Pulmonary artery endothelial cell (primary cell): ENCODE measurements at regions not wholly inside any gene's neighbourhood (a gene's known extent, or its start where the extent isn't known, plus 50 kb on each side); places are given as distances from the start of the nearest gene placed in this dataset.
"Not testable (repeated sequence)": the region's sequence is repeated elsewhere in the genome, so short reads cannot be mapped to it uniquely, and the experiment has no call there.

Experiments
- DNase-seq: peaks from one replicate; pipeline ENCODE4 v3.0.0-alpha.2; 2011; ENCODE audit warnings: low read depth, low spot score

DNA sequence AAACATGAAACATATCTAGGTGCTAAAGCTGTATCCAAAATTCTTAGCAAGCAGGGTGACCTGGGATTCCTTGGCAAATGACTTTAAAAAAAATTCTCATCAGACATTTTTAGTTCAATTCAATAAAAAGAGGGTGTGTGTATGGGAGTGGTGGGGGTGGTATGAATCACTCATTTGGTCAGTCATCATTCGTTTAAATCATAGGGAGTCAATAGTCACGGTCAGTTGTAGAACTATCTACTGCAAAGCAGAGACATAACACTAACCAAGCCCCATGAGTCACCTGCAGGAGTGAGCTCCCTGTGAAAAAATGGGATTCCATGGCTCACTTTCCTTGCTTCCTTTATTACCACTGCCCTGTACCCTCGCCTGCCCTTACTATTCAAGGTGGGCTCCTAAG lies 380.6 kb upstream of the TCF4 start:
- DNase-seq = no peak

DNA sequence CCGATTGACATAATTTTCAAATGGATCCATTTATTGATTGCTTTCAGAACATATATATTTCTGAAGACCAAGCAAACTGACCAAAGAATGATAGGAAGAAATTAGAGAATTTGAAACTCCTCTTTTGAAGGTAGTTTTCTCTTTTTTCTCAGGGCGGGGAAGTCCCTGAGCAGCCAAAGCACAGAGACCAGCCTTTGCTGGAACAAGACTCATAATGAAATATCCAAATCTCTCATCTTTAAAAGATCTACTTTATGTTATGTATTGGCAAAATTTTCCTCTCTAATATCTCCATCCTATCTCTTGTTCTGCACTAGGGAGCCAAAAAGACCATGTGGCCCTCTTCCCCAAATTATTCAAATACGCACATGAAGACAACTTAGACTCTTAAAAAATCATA lies 379.0 kb upstream of the TCF4 start:
- no peak for DNase-seq

DNA sequence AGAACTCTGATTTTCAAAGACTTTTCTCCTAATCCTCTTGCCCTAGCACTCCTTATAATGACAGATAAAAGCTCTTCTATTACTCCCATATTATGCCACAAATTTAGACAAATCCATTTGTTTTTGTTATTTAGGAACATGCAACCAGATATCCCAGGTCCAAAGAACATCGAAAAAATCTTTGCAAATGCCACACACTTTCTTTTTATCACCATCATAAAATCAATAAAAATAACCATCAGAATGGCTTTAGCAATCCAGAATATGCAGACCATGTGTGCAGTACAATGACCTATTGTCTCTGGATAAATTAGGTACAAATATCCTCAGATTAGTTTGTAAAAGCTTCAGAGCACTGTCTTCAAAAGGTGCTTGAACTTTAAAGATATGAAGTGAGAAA lies 376.2 kb upstream of the TCF4 start:
- no peak for DNase-seq

DNA sequence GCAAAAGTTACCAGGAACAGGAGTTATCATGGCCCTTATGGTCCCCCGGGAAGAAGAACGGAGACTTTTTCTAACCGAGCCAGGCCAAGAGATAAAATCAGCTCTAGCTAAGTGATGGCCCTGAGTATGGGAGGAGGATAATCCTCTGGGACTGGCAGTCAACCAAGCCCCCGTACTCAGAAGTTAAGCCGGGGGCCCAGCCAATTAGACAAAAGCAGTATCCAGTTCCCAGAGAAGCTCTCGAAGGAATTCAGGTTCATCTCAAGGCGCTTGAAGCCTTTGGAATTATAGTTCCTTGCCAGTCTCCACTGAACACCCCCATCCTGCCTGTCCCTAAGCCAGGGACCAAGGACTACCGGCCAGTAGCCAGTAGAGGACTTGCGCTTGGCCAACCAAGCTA lies 365.3 kb upstream of the TCF4 start:
- DNase-seq = no peak

DNA sequence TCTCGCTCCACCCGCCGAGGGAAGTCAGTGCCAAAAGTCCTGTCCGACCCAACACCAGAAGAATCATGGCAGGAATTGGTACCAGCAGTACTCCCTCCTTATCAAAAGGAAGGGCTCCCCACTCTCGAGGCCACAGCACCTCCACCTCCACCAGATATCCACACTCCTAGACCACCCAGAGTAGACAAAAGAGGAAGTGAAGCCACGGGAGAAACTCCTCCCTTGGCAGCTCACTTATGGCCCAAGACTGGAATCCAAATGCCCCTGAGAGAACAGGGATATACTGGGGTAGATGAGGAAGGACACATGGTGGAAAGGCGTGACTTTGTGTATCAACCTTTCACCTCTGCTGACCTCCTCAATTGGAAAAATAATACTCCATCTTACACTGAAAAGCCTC lies 363.7 kb upstream of the TCF4 start:
- DNase-seq = not testable (repeated sequence)

DNA sequence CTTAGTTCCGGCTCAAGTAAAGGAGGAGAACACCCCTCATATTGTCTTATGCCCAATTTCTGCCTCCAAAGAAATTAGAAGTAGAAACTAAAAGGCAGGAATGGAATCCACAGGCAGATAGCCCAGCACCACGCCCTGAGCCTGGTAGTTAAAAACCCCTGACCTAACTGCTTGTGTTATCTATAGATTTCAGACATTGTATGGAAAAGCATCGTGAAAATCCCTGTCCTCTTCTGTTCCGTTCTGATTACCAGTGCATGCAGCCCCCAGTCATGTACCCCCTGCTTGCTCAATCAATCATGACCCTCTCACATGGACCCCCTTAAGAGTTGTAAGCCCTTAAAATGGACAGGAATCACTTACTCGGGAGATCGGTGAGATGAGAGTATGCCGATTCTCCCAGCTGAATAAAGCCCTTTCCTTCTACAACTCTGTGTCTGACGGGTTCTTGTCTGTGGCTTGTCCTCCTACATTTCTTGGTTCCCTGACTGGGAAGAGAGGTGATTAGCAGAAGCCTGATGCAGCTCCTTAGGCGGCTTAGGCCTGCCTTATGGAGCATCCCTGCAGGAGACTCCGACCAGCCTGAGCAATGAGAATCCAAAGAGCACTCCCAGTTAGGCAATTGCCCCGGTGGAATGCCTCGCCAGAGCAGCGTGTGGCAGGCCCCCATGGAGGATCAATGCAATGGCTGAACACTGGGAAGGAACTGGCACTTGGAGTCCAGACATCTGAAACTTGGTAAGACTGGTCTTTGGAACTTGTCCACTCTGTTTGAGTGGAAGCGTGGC lies 362.6 kb upstream of the TCF4 start:
- no peak for DNase-seq

DNA sequence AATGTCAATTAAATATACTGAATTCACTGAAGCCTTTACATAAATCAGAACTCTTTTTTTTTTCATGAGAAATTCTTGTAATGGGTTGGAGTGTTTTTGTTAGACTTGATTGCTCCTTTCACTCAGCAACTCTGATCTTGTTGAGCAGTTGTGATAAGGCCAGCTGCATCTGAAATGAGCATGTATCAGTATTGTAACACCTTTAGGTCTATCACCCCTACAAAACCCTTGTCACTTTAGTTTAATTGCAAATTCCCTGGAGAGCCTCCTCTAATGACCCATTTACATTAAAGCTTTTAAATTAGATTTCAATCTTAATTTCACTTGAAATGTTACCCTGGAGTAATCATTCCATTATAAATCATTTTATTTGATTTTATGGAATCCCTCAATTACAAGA lies 346.8 kb upstream of the TCF4 start:
- DNase-seq = no peak

DNA sequence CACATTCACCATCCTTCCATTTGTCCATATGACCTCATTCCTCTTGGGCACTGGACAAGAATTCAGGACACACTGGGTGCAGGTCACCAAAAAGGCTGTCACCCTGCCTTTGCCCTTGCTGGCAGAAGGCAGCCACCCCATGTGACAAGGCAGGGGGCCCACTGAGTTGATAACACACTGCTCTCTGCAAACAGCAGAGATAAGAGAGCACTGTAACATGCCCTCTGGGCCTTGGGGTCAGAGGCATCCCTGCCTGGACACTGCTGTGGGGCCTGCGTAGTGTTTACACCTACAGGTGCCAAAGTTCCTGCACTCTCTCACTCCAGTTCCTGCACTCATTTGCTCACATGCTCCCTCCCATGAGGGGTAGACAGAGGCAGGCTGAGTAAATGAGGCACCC lies 344.7 kb upstream of the TCF4 start:
- no peak for DNase-seq

DNA sequence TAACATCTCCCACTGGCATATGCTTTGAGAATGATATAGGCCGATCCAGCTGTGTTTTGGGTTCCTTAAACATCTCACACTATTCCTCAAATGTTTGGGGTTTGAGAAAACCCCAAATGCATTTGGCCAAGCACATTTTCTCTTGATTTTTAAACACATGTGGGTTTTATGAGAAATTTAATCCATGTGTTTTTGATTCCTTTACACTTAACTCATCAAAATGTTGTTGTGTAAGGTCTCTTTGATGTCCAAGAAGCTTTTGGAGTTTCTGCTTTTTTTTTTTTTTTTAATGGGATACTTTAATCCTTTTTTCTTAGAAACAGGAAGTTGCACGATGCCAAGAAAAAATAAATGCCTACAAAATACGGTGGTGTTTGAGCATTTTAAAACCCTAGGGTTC lies 339.8 kb upstream of the TCF4 start:
- no peak for DNase-seq

DNA sequence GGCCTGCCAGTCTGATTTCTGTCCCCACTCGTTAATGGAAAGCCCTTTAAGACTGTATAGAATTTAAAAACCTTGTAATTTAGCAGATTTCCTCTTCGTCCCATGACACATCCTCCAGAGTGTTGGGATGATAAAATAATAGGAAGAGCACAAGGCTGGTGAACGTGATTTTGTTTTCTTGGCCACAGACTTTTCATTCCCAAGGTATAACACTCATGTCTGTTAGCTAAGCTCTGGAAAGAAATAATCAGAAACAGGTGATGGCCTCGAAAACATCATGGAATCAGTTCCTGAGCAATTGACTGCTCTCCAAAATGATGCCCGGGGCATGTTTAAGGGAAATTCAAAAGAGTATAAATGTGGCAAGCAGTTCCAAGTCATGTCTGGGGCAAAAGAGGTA lies 337.8 kb upstream of the TCF4 start:
- no peak for DNase-seq

DNA sequence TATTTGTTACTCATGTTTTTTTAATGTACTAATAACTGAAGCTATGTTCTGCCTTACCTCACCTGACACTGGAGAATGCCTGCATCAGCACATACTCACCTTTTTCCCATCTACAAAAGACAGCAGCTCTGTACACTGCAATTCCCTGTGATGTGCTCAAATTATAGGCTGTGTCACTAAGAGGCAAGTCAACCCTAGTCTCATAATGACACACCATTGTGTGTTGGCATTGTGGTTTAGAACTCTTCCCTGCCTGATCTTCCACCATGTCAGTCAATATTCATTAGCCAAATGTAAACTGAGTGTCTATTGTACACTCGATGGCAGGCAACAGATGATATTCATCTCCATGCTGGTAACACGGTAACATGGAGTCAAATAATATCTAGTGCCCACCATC lies 332.1 kb upstream of the TCF4 start:
- DNase-seq = no peak

DNA sequence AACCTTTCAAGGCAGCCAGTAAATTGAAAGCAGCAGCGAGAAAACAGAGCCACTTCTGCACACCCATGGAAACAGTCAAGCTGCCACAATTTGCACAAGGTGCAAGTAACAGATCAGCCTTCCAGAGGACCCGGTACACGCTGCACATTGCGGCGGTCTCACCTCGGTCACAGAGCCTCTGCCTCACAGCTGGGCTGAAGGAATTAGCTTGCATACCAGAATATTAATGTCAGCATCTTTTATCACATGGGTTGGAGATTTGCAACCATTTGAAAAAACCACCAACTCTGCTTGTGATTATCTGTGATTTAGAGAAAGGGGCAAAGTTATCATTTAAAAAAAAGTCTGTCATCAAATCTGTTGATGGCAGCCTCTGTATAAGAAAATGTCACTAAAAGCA lies 330.5 kb upstream of the TCF4 start:
- DNase-seq = no peak

DNA sequence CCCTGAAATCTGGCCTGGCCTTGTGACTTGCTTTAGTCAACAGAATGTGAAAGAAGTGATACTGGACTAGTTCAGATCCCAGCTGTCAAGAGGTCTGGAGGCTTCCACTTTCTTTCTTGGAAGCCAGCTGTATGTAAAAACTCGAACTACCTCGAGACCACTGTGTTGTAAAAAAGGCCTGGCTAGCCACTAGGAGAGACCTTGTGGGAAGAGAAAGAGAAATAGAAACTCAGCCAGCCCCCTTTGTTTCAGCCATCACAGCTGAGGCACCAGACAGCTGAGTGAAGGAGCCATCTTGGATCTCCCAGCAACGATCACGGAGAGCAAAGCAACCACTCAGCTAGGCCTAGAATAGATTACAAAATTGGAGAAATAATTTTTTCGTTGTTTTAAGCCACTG lies 324.9 kb upstream of the TCF4 start:
- DNase-seq = no peak

DNA sequence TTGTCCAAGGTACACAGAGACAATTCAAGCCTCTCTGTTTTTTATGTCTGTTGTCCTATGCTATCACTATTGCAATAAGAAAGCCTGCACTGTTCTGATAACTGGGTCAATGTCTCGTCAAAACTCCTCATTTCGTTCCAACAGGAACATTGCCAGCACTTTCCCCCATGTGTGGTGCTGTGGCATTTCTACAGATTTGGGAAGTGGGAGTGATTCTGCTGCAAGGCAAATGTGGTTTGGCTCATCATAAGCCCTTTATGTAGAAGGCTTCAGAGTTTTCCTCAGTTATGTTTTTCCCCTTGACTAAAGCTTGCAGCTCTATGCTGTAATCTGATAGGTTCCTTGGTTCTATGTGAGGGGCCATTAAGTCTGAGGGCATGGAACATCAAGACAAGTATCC lies 324.1 kb upstream of the TCF4 start:
- DNase-seq = no peak

DNA sequence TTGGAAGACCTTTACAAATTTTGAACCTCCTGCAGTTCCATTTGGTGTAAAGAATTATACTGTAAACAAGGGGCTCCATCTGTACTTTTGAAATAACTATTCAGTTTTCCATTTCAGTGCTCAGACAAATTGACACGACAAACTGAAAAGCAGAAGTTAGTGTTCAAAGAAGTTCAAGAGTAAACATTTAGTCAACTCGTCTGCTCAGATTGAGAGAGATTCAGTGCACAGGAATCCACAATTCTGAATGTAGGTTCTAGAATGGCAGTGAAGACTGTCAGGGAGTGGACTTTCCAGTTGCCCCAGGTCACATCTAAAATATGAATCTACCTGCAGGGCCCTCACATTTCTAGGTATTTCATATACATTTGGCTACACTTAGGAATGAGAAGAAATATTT lies 322.3 kb upstream of the TCF4 start:
- no peak for DNase-seq

DNA sequence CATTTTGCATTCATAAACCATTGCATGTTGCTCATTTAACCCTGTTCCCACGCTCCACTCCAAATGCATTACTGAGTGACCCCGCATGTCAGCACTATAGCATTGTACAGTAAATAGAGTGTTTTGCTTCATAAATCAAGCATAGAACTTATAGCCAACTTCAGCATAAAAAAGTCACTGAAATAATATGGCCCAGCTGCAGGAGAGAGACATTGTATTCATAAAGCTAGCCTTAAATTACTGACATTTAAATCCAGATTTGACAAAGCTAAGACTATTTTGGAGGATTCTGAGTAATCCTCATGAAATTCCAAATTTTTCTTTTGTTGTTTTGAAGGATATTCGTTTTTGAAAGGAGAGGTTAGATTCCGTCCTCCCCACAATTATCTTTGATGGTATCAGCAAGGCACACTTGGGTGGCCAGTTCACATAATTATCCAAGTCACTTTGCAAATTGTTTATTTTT lies 320.9 kb upstream of the TCF4 start:
- no peak for DNase-seq

DNA sequence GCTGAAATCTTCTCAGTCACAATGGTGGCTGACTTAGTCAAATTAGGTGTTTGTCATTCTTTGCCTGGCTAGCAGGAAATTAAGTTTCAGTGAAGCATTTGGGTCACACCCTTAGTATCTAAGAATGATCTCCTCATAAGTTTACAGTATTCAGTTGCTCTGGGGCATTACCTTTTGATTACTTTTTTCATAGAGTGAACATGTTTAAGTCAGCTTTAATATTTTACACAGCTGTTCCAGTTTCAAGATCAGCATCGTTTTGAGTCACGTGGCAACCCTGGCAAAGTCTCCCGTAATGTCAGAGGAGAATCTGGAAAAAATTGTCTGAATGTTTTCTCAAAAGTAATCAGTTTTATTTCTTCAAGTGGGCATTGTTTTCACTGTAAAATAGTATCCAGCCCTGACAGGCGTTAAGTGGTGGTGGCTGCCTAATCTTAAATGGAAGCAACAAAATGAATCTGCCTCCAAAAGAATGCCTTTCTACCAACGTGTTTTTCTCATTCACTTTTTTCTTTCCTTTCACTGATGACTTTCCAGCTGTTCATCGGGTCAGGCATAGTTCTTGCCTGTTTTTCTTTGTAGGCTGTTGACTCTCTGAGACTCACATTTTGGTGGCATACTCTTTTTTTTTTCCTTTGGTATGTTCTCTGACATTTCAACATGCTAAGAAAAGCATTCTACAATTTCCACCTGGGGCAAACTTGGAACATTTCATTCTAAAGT lies 319.6 kb upstream of the TCF4 start:
- no peak for DNase-seq

DNA sequence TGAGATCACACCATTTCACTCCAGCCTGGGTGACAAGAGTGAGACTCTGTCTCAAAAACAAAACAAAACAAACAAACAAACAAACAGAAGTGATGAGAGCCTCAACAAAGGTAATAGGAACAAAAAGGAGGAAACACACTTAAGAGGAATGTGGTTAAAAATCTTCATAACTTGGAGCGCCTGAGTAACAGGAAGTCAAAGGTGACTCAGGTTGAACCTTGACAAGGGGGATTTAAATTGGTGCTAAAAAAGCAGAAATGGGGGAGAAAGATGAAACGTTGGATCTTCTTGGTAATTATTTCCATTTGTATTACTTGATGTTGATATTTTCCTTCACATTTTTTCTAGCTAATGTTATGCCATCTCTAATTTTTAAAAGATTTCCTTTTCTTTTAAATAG lies 318.5 kb upstream of the TCF4 start:
- DNase-seq = no peak

DNA sequence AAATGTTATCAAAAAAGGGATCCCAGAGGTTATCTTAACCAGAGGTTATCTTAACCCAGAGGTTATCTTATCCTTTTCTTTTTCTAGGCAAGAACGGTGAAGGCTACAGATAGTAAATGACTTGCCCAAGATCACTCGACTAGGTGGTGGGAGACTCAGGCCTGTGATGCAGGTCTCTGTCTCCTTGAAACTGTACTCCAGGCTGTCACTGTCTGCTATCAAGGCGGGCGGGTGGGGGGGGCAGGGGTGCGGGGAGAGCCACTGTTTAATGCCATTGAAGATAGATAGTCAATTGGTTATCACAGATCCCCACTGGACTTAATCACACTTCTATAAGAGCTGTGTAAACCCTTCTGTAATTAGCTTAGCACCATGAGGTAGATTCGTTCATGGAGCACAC lies 315.9 kb upstream of the TCF4 start:
- no peak for DNase-seq

DNA sequence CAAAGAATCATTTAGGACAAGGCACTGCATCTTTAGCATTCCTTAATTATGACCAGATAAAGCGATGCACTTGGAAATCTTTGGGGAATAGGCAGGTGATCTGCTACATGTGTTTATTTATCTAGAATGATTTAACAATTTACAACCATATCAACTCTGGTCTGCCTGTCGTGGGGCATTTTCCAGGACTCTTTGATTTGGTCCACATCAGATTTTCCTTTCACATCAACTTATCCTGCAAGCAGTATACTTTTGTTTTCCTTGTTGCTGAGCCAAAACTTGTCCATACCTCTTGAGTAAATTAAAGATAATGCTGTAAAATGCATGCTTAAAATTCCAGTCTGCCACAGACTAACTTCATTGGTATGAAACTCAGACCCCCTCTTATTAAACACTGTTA lies 312.4 kb upstream of the TCF4 start:
- no peak for DNase-seq

DNA sequence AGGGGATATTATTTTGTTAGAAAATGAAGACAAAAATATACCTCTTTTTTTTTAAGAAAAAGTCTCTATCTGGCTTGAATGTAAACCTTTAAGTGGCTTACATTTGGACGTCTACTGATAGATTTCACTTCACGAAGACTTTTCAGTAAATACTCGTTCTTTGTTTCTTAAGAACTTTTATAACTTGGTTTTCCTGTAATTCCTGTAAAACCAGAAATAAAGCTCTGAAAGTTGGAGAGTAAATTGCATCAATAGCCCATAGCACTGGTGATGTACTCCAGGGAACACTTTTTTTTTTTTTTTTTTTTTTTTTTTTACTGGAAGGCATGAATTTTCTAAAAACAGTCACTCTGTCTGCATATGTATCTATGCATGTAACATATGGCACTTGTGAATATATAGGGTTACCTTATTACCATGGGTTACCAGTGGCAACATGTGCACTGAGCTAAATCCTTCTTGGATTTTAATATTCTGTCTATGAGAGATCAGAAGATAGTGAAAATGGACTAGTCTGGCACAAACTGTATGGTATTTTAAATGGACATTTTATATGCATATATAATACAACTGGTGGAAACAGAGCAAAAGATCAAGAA lies 309.2 kb upstream of the TCF4 start:
- no peak for DNase-seq

DNA sequence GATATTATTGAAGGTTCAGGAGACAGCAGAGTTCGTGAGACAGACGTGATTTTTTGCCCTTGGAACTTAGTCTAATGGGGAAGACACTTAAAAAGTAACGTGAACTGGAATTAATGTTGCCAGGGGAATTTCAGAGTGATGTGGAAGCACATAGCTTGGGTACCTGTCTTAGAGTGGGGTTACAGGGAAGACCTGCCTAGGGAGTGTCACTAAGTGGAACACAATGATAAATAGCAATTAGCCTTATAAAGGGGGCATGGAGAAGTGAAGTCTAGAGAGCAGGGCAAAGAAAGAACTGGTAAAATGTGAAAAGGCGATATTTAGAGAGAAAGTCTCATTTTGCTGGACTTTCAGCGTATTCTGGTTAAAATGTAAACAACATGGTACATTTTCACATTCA lies 306.0 kb upstream of the TCF4 start:
- DNase-seq = no peak
